ENCODE measurements at regions not wholly inside any gene's neighbourhood (a gene's known extent, or its start where the extent isn't known, plus 50 kb on each side); places are given as distances from the start of the nearest gene placed in this dataset.

- WGBS, 2 experiments (ENCODE audit: extremely low coverage in 1 of 2, insufficient coverage in 1 of 2, insufficient read length in 1 of 2, insufficient replicate concordance in 2 of 2, low coverage in 1 of 2, low lambda C conversion rate in 2 of 2, missing lambda C conversion rate in 1 of 2), result 93% methylated on average over 7 of the region's 7 CpGs; no CpG with 5 or more reads in 1 of the 2 experiments
- H2BK12ac ChIP-seq (ENCODE audit: low read depth, low read length), result no peak overlapping the region
- no peaks in the 10 kb centered on the region for H4K20me1 ChIP-seq (replicated peaks in 1 of 2; ENCODE audit: control insufficient read depth in 1 of 2, insufficient read depth in 2 of 2, low read length in 2 of 2)
- H3K4me1 ChIP-seq (replicated peaks in 1 of 4; ENCODE audit: control insufficient read depth in 3 of 4, insufficient read depth in 4 of 4, low read length in 3 of 4), result no peaks in the 10 kb centered on the region
- ChIA-PET CTCF (ENCODE audit: partially characterized antibody) (interaction anchor here (0.7 to 1.2 kb wide), 4 partner anchors 16 to 406 kb away, joined by 3 to 4 read pairs (median 3); no protein-coding TSS in a partner anchor), POLR2A (ENCODE audit: partially characterized antibody) (no interaction called here)
- no peak overlapping the region for H3K56ac ChIP-seq (replicated peaks; ENCODE audit: insufficient read length, low read depth, low read length)
- no peak overlapping the region for H2BK20ac ChIP-seq (ENCODE audit: low read length)
- H3K27me3 ChIP-seq (replicated peaks in 1 of 4; ENCODE audit: control insufficient read depth in 3 of 4, extremely low read depth in 1 of 4, insufficient read depth in 3 of 4, low read length in 3 of 4), result no peaks in the 10 kb centered on the region
- H4K91ac ChIP-seq (replicated peaks; ENCODE audit: insufficient read length, low read length), result no peak overlapping the region
- no peaks in the 10 kb centered on the region for H3K79me2 ChIP-seq (ENCODE audit: control insufficient read depth in 1 of 2, insufficient read depth in 2 of 2, low read length in 2 of 2)
- H3K18ac ChIP-seq (ENCODE audit: extremely low read depth, low read length), result no peak overlapping the region
- H4K5ac ChIP-seq (ENCODE audit: insufficient read length, low read depth, low read length), result no peak overlapping the region
- H2BK120ac ChIP-seq (replicated peaks; ENCODE audit: low read depth, low read length), result no peak overlapping the region
- DNase-seq (ENCODE audit: low read depth in 1 of 2, low spot score in 2 of 2), result no peak
- H2BK5ac ChIP-seq (ENCODE audit: low read depth, low read length), result no peak overlapping the region
- no peaks in the 10 kb centered on the region for H3K9me3 ChIP-seq (ENCODE audit: insufficient read depth in 2 of 2, low read depth in 1 of 2, low read length in 1 of 2)
- peak overlapping the region; percentile 76; the same call in 1 of the 2 replicates for H4K8ac ChIP-seq (ENCODE audit: extremely low read depth, insufficient read depth, low read length)
- H2AFZ ChIP-seq (ENCODE audit: low read length), result 0 out of 2 replicates have a peak overlapping the region, but pooled peaks have one; percentile 41
- H3K9ac ChIP-seq (replicated peaks in 1 of 4; ENCODE audit: extremely low read depth in 1 of 4, low read depth in 3 of 4, low read length in 3 of 4), result no peak overlapping the region
- H3K79me1 ChIP-seq (ENCODE audit: low read depth, low read length), result no peaks in the 10 kb centered on the region; the same call in 1 of the 2 replicates
- no peaks in the 10 kb centered on the region for H3K23me2 ChIP-seq (ENCODE audit: low read depth, low read length)
- FAIRE-seq, result no peak
- H3K14ac ChIP-seq (ENCODE audit: insufficient read length), result no peak overlapping the region
- no peak overlapping the region for H3K23ac ChIP-seq (ENCODE audit: insufficient read length)
- H3K27ac ChIP-seq (ENCODE audit: low read depth, low read length), result no peak overlapping the region
- no peak overlapping the region for H3K4me3 ChIP-seq (ENCODE audit: extremely low read depth in 1 of 4, insufficient read depth in 2 of 4, low read depth in 3 of 4, low read length in 4 of 4)
- no peak overlapping the region for H2AK5ac ChIP-seq (ENCODE audit: low read depth, low read length)
- H3K36me3 ChIP-seq (ENCODE audit: control insufficient read depth in 2 of 4, insufficient read depth in 4 of 4, low read length in 3 of 4), result no peaks in the 10 kb centered on the region
- no peak overlapping the region for H3K4me2 ChIP-seq (ENCODE audit: insufficient read depth in 1 of 2, low read depth in 2 of 2, low read length in 2 of 2)
- no peak overlapping the region for H2BK15ac ChIP-seq (ENCODE audit: low read length)
- H3K4ac ChIP-seq (replicated peaks; ENCODE audit: insufficient read length, low read depth, low read length), result no peak overlapping the region
- TF ChIP-seq SAP30 (IDR thresholded peaks at IDR 0.05; ENCODE audit: insufficient read depth, insufficient replicate concordance, low read length), result no peak
- TF ChIP-seq, protein P1, sequence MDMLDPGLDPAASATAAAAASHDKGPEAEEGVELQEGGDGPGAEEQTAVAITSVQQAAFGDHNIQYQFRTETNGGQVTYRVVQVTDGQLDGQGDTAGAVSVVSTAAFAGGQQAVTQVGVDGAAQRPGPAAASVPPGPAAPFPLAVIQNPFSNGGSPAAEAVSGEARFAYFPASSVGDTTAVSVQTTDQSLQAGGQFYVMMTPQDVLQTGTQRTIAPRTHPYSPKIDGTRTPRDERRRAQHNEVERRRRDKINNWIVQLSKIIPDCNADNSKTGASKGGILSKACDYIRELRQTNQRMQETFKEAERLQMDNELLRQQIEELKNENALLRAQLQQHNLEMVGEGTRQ (IDR thresholded peaks at IDR 0.05; ENCODE audit: low read length), result no peak
- no peak for TF ChIP-seq CTCF (IDR thresholded peaks at IDR 0.05; ENCODE audit: control extremely low read depth in 1 of 3, insufficient read depth in 1 of 3, low read depth in 1 of 3, low read length in 3 of 3)
- no peak for TF ChIP-seq SP4 (IDR thresholded peaks at IDR 0.05; ENCODE audit: low read length)
- TF ChIP-seq CREB1 (IDR thresholded peaks at IDR 0.05), result no peak
- TF ChIP-seq TAF7 (optimal IDR thresholded peaks at IDR 0.05; ENCODE audit: borderline replicate concordance, low read depth, low read length), result no peak
- TF ChIP-seq, protein P2, sequence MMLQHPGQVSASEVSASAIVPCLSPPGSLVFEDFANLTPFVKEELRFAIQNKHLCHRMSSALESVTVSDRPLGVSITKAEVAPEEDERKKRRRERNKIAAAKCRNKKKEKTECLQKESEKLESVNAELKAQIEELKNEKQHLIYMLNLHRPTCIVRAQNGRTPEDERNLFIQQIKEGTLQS (IDR thresholded peaks at IDR 0.05; ENCODE audit: insufficient read depth, low read depth, low read length), result no peak
Observed at GRCh38 chr2:104538077-104538476, 315.8 kb upstream of the POU3F3 start.

Measured in H1 (cell line).